Aorta (tissue), 5 donors: ENCODE measurements at regions not wholly inside any gene's neighbourhood (a gene's known extent, or its start where the extent isn't known, plus 50 kb on each side); places are given as distances from the start of the nearest gene placed in this dataset.

Source experiments
- ATAC-seq: fragments of 200-7000 bp; cut with Tn5 transposase; one replicate; pipeline ENCODE4 v1.9.1; 2022; ENCODE audit warnings: moderate library complexity; ENCODE audit not compliant: low FRiP score
- DNase-seq, 2 donors: peaks; one replicate each; pipeline ENCODE4 v3.0.0-alpha.2; 2020
- H3K27ac ChIP-seq, 2 donors: one replicate each; pipeline ENCODE4 v1.5.1; 2013; ENCODE audit warnings: low read length in 2 of 2, mild to moderate bottlenecking in 2 of 2, moderate library complexity in 2 of 2, control low read depth in 1 of 2, inconsistent platforms in 1 of 2, low read depth in 1 of 2
- H3K27me3 ChIP-seq, 2 donors: one replicate each; pipeline ENCODE4 v1.6.1; 2013; ENCODE audit warnings: control low read depth in 1 of 2, low read length in 1 of 2, mild to moderate bottlenecking in 1 of 2, moderate library complexity in 1 of 2; ENCODE audit not compliant: insufficient read depth in 2 of 2, control insufficient read depth in 1 of 2
- H3K36me3 ChIP-seq, 2 donors: one replicate each; pipeline ENCODE4 v1.6.1; 2013; ENCODE audit warnings: control low read depth in 1 of 2, low read length in 1 of 2, mild to moderate bottlenecking in 1 of 2; ENCODE audit not compliant: insufficient read depth in 2 of 2, control insufficient read depth in 1 of 2
- H3K4me1 ChIP-seq, 2 donors: one replicate each; pipeline ENCODE4 v1.6.1; 2013; ENCODE audit warnings: low read length in 2 of 2, control low read depth in 1 of 2, mild to moderate bottlenecking in 1 of 2, moderate library complexity in 1 of 2; ENCODE audit not compliant: insufficient read depth in 2 of 2, control insufficient read depth in 1 of 2
- H3K4me3 ChIP-seq, 2 donors: one replicate each; pipeline ENCODE4 v1.5.1; 2013; ENCODE audit warnings: low read length in 2 of 2, control low read depth in 1 of 2, mild to moderate bottlenecking in 1 of 2
- H3K9me3 ChIP-seq: one replicate; pipeline ENCODE4 v1.6.1; 2013; ENCODE audit warnings: mild to moderate bottlenecking, low read length; ENCODE audit not compliant: control insufficient read depth
- WGBS, 2 donors: extraction: QIAGEN DNeasy Blood & Tissue Kit; methylation state at CpG; one replicate each; pipeline ENCODE4 v1.1.7; 2013; 5-methylcytosine and 5-hydroxymethylcytosine counted together
- intact Hi-C, 2 donors: fragments of 100-400 bp; cut with DNase I; formaldehyde crosslinking; loops; one replicate each; pipeline versions ENCODE4 v1.14.2 to v1.15.0; 2022
- donor health status: healthy with polysubstance abuse.
- donor health status: Bipolar disorder and iron deficiency.
- donor health status: DM: no; HTN: no; CAD: no.
- donor health status: DM: no; HTN: no; CAD: no.
- donor health status: DM: yes; HTN: yes; CAD: no.

GRCh38 chr18:40921845-40922629 lies 1033.0 kb upstream of the PIK3C3 start:
- H3K27ac ChIP-seq, result no peak overlapping the region
- intact Hi-C loops, result no loop called here
- no peaks in the 10 kb centered on the region for H3K27me3 ChIP-seq
- H3K36me3 ChIP-seq, result no peaks in the 10 kb centered on the region
- H3K4me1 ChIP-seq, result no peaks in the 10 kb centered on the region
- WGBS, 2 donors, result 62 to 72% methylated on average over 4 of the region's 4 CpGs
- no peak overlapping the region for H3K4me3 ChIP-seq
- no peak for ATAC-seq
- H3K9me3 ChIP-seq, result no peaks in the 10 kb centered on the region
- no peak for DNase-seq

- Histone ChIP-seq H3K36me3 (no peaks in the 10 kb centered on the region), H3K27me3 (no peaks in the 10 kb centered on the region), H3K4me3 (no peak overlapping the region), H3K27ac (no peak overlapping the region), H3K4me1 (no peaks in the 10 kb centered on the region), H3K9me3 (no peaks in the 10 kb centered on the region)
- no peak for DNase-seq
- ATAC-seq, result no peak
- intact Hi-C loops, result no loop called here
These were observed 1038.0 kb upstream of the PIK3C3 start for GRCh38 chr18:40917056-40917455.

- DNase-seq (no peak), ATAC-seq (no peak)
- Histone ChIP-seq H3K27ac (no peak overlapping the region), H3K36me3 (no peaks in the 10 kb centered on the region), H3K9me3 (no peaks in the 10 kb centered on the region), H3K4me3 (no peak overlapping the region), H3K27me3 (no peaks in the 10 kb centered on the region), H3K4me1 (no peaks in the 10 kb centered on the region)
- intact Hi-C loops, result no loop called here
- 62 to 63% methylated on average over 4 of the region's 4 CpGs for WGBS, 2 donors
These were observed 1039.3 kb upstream of the PIK3C3 start for GRCh38 chr18:40915724-40916123.

- intact Hi-C loops, result no loop called here
- no peaks in the 10 kb centered on the region for H3K9me3 ChIP-seq
- no peak overlapping the region for H3K27ac ChIP-seq
- no peak for DNase-seq
- no peaks in the 10 kb centered on the region for H3K27me3 ChIP-seq
- H3K36me3 ChIP-seq, result no peaks in the 10 kb centered on the region
- no peaks in the 10 kb centered on the region for H3K4me1 ChIP-seq
- 76 to 78% methylated on average over 4 of the region's 4 CpGs for WGBS, 2 donors
- no peak for ATAC-seq
- H3K4me3 ChIP-seq, result no peak overlapping the region
These were observed 1043.3 kb upstream of the PIK3C3 start for GRCh38 chr18:40911582-40912254.

- H3K4me3 ChIP-seq, result no peak overlapping the region
- DNase-seq (no peak), ATAC-seq (no peak)
- H3K9me3 ChIP-seq, result no peaks in the 10 kb centered on the region
- no peaks in the 10 kb centered on the region for H3K36me3 ChIP-seq
- intact Hi-C loops, result no loop called here
- H3K27me3 ChIP-seq, result no peaks in the 10 kb centered on the region
- H3K27ac ChIP-seq, result no peak overlapping the region
- no peaks in the 10 kb centered on the region for H3K4me1 ChIP-seq
- WGBS, 2 donors, result 25 to 32% methylated on average over 3 of the region's 3 CpGs
These were observed 1044.0 kb upstream of the PIK3C3 start for GRCh38 chr18:40911041-40911440.

GRCh38 chr18:40907842-40908241 lies 1047.2 kb upstream of the PIK3C3 start:
- Histone ChIP-seq H3K4me1 (no peaks in the 10 kb centered on the region), H3K36me3 (no peaks in the 10 kb centered on the region), H3K4me3 (no peak overlapping the region), H3K27me3 (no peaks in the 10 kb centered on the region), H3K9me3 (no peaks in the 10 kb centered on the region), H3K27ac (no peak overlapping the region)
- intact Hi-C loops, result no loop called here
- ATAC-seq (no peak), DNase-seq (no peak)
- 51 to 62% methylated on average over 2 of the region's 2 CpGs for WGBS, 2 donors

- H3K9me3 ChIP-seq, result no peaks in the 10 kb centered on the region
- H3K27ac ChIP-seq, result no peak overlapping the region
- H3K4me1 ChIP-seq, result no peaks in the 10 kb centered on the region
- WGBS, 2 donors, result 0 to 33% methylated on average over 1 of the region's 1 CpG
- intact Hi-C loops, result no loop called here
- ATAC-seq (no peak), DNase-seq (no peak)
- H3K27me3 ChIP-seq, result no peaks in the 10 kb centered on the region
- no peaks in the 10 kb centered on the region for H3K36me3 ChIP-seq
- H3K4me3 ChIP-seq, result no peak overlapping the region
These were observed 1050.7 kb upstream of the PIK3C3 start for GRCh38 chr18:40904295-40904694.

GRCh38 chr18:40902436-40902835 lies 1052.6 kb upstream of the PIK3C3 start:
- ATAC-seq (no peak), DNase-seq (no peak)
- Histone ChIP-seq H3K36me3 (no peaks in the 10 kb centered on the region), H3K4me3 (no peak overlapping the region), H3K9me3 (no peaks in the 10 kb centered on the region), H3K4me1 (no peaks in the 10 kb centered on the region), H3K27ac (no peak overlapping the region), H3K27me3 (no peaks in the 10 kb centered on the region)
- intact Hi-C loops, result no loop called here
- WGBS, 2 donors, result 78 to 81% methylated on average over 2 of the region's 2 CpGs

- Histone ChIP-seq H3K4me3 (no peak overlapping the region), H3K27ac (no peak overlapping the region), H3K9me3 (peaks cover 1% of the 10 kb centered on the region), H3K4me1 (no peaks in the 10 kb centered on the region), H3K27me3 (no peaks in the 10 kb centered on the region), H3K36me3 (no peaks in the 10 kb centered on the region)
- ATAC-seq (no peak), DNase-seq (no peak)
- 84 to 87% methylated on average over 3 of the region's 3 CpGs for WGBS, 2 donors
- intact Hi-C loops, result no loop called here
These were observed 1057.2 kb upstream of the PIK3C3 start for GRCh38 chr18:40897884-40898283.
